HG03354 (cell line): ENCODE measurements at regions not wholly inside any gene's neighbourhood (a gene's known extent, or its start where the extent isn't known, plus 50 kb on each side); places are given as distances from the start of the nearest gene placed in this dataset.
"Not testable (repeated sequence)": the region's sequence is repeated elsewhere in the genome, so short reads cannot be mapped to it uniquely, and the experiment has no call there.

Experiments used
- ATAC-seq: cut with Tn5 transposase; IDR thresholded peaks from one replicate; pipeline ENCODE4 v1.9.1; 2021; ENCODE audit warnings: mild to moderate bottlenecking; ENCODE audit not compliant: unreplicated experiment, poor library complexity, severe bottlenecking

DNA sequence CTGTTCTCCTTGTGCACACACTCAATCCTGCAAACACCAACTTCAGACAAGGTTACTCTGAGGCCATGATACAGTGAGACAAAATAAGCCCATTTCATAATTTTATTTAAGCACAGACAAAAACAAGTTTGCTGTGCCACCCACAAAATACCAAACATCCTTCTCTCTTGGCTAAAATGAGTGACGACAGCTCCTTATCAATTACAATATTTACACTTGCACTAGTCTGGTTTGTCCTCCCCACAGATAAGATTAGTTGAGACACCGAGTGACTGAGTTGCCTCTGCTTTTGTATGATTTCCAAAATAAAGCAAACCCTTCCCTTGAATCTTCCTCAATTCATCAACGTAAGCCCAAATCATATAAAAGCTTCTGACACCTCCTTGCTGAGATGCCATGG, 233.5 kb upstream of the ATP10A start:
- no peak for ATAC-seq

GRCh38 chr15:26095710-26096330, 232.7 kb upstream of the ATP10A start:
- ATAC-seq, result no peak

GRCh38 chr15:26091184-26091583, 228.1 kb upstream of the ATP10A start:
- ATAC-seq, result no peak

DNA sequence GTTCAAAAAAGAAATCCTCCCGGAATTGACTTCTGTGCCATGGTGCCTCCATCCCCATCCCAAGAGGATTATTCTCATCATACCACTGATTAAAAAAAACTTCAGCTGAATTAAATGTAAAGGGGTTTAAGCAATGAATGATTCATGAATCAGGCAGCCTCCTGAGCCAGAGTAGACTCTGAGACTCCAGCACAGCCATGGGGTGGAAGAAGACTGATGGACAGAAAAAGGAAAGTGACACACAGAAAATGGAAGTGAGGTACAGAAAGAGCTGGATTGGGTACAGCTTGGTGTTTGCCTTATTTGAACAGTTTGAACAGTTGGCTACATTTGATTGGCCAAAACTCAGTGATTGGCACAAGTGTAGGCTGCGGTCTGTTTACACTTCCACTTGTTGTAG, 224.8 kb upstream of the ATP10A start:
- no peak for ATAC-seq

GRCh38 chr15:26087395-26087794, 224.3 kb upstream of the ATP10A start:
- no peak for ATAC-seq

DNA sequence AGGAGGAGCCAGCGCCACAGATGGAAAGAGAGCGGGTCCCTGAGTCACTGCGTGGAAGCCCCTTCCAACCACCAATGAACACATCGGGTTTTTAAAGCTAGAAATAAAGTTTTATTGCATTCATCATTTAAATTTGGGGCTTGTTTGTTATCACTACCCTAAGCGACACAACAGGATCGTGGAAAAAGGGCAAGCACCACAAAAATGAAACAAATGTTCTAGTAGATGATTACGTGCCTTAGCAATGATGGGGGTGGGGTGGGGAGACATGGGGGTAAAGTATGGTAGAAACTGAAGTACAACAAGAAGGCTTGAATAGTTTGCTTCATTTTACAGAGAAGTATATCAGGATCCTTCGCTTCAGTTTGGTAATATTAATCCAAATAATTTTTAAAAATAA, 221.6 kb upstream of the ATP10A start:
- ATAC-seq, result no peak

- no peak for ATAC-seq
These were observed 220.8 kb upstream of the ATP10A start for GRCh38 chr15:26083896-26084295.

DNA sequence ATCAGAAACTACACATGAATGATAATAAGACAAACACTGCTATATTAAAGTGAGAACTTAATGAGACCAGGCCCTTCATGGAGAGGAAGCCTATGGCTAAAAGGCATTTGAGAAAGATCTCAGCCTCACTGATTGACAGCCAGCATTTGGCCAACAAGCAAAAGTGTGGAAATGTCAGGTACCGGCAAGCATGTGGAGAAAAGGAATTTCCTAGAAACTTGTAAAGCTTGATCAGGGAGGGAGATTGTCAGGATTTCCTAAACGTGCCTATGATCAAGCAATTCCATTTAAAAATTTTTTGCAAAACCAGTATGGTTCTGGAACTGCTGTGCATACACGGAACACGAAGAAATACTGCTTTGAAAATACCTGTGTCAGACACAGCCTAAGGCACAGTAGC, 220.3 kb upstream of the ATP10A start:
- ATAC-seq, result no peak

DNA sequence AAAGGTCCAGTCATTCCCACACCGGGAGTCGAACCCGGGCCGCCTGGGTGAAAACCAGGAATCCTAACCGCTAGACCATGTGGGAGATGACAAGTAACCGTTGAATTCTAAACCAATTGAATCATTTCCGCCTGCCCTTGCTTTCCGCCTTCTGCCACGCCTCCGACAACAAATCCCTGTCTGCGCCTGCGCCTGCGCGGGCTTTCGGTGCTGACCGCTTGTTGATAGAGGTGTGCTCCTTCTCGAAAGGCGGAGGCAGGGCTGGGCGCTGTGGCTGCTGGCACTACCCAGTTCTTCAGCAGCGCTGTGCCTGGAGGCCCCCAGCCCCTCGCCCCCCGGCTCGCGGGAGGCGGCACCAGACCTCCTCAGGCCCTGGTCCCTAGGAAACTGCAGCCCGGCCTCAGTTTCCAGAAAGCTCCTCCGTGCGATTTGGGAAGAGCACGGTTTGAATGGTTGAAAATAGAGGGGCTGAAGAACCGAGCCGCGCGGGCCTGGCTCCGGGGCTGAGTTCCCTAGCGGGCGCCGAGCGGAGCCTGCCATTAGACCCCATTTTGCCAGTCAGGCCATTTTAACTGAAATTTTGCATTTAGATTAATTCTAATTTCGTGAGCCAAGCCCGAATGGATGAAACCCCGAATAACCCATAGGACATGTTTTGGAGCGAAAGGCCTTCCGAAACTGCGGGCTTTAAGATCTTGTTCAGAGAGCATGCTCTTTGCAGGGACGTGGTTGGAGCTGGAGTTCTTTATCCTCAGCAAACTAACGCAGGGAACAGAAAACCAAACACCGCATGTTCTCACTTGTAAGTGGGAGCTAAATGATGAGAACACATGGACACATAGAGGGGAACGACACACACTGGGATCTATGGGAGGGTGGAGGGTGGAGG, 219.3 kb upstream of the ATP10A start:
- ATAC-seq, result peak; percentile 98

GRCh38 chr15:26081758-26082220, 218.7 kb upstream of the ATP10A start:
- ATAC-seq, result no peak

- ATAC-seq, result no peak
These were observed 212.6 kb upstream of the ATP10A start for GRCh38 chr15:26075770-26076169.

- no peak for ATAC-seq
These were observed 210.6 kb upstream of the ATP10A start for GRCh38 chr15:26073430-26074333.

GRCh38 chr15:26070095-26070532, 207.0 kb upstream of the ATP10A start:
- no peak for ATAC-seq

GRCh38 chr15:26069231-26069641, 206.1 kb upstream of the ATP10A start:
- ATAC-seq, result no peak

DNA sequence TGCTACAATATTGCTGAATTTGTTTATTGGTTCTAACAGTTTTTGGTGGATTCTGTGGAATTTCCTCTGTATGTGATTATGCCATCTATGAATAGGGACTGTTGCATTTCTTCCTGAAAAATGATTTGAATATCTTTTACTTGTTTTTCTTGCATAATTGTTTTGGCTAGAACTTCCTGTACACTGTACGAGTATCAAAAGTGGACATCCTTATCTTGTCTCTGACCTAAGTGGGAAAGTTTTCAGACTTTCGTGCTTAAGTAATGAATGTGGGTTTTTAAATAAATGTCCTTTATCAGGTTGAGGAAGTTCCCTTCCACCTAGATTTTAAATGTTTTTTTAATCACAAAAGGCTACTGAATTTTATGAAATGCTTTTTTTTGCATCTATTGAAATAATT, 203.8 kb upstream of the ATP10A start:
- no peak for ATAC-seq

GRCh38 chr15:26065723-26066122, 202.6 kb upstream of the ATP10A start:
- ATAC-seq, result no peak

DNA sequence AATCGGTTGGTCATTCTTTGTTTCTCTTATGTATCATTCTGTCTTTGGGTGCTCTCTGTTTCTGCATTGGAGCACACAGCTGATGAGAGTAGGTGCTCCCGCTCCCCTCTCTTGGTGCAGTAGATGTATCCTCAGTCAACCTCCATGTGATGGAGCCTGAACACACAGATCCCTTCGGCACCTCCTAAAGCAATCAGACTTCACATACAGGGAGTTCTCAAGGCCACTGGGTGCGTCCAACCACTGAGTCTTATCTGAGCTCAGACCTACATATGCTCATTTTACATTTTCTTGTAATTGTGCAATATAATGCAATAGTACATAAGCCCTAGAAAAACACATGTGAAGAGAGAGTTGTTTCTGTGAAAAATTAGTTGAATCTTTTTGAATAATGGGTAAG, 198.1 kb upstream of the ATP10A start:
- no peak for ATAC-seq

DNA sequence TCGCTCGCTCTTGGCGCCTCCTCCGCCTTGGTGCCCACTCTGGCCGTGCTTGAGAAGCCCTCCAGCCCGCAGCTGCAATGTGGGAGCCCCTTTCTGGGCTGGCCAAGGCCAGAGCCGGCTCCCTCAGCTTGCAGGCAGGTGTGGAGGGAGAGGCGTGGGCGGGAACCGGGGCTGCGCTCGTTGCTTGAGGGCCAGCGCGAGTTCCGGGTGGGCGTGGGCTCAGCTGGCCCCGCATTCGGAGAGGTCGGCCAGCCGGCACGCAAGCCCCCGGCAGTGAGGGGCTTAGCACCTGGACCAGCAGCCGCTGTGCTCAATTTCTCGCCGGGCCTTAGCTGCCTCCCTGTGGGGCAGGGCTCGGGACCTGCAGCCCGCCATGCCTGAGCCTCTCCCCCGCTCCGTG, 193.6 kb upstream of the ATP10A start:
- ATAC-seq, result not testable (repeated sequence)

- ATAC-seq, result no peak
These were observed 188.9 kb upstream of the ATP10A start for GRCh38 chr15:26051761-26052675.
